Testis (tissue), 2 donors: ENCODE measurements at regions not wholly inside any gene's neighbourhood (a gene's known extent, or its start where the extent isn't known, plus 50 kb on each side); places are given as distances from the start of the nearest gene placed in this dataset.

Experiments
- POLR2A ChIP-seq: fragments of 450-650 bp; IDR thresholded peaks from one replicate; pipeline ENCODE4 v1.6.1; 2017; ENCODE audit warnings: antibody characterized with exemption, mild to moderate bottlenecking, moderate library complexity
- TF ChIP-seq, protein P1 (sequence below), 3 experiments: fragments of 450-650 bp in 2 of 3; fragments of 200-600 bp in 1 of 3; sonication (generic) in 1 of 3; IDR thresholded peaks; one replicate each; pipeline ENCODE4 v1.5.1; 2016 to 2019; ENCODE audit warnings: antibody characterized with exemption in 3 of 3, mild to moderate bottlenecking in 2 of 3, moderate library complexity in 1 of 3

DNA sequence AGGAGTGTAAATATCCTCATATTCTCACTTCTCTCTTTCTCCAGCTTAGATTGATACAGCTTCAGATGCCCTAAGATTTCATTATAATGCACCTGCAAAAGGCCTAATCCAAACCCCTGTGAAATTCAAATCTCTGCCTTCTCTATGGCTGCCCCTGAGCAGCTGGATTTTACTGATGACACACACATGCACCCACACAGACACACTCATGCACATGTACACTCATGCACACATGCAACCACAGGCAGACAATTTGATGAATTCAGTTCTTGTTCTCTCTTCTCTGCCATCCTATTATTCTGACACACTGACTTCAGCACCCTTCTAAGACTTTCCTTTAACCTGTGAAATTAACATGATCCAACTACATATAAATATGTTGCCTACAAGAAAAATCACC lies 563.2 kb downstream of the RNF144A start:
- TF ChIP-seq, protein P1, sequence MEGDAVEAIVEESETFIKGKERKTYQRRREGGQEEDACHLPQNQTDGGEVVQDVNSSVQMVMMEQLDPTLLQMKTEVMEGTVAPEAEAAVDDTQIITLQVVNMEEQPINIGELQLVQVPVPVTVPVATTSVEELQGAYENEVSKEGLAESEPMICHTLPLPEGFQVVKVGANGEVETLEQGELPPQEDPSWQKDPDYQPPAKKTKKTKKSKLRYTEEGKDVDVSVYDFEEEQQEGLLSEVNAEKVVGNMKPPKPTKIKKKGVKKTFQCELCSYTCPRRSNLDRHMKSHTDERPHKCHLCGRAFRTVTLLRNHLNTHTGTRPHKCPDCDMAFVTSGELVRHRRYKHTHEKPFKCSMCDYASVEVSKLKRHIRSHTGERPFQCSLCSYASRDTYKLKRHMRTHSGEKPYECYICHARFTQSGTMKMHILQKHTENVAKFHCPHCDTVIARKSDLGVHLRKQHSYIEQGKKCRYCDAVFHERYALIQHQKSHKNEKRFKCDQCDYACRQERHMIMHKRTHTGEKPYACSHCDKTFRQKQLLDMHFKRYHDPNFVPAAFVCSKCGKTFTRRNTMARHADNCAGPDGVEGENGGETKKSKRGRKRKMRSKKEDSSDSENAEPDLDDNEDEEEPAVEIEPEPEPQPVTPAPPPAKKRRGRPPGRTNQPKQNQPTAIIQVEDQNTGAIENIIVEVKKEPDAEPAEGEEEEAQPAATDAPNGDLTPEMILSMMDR (IDR thresholded peaks at IDR 0.05): no peak
- TF ChIP-seq POLR2A: no peak
